ENCODE measurements at regions not wholly inside any gene's neighbourhood (a gene's known extent, or its start where the extent isn't known, plus 50 kb on each side); places are given as distances from the start of the nearest gene placed in this dataset.

- BruUV-seq (replicated peaks), result no TSS peak
- no peak overlapping the region for H3K9ac ChIP-seq (replicated peaks; ENCODE audit: extremely low read depth, insufficient read depth, low read length)
- H3K4me2 ChIP-seq (ENCODE audit: insufficient read depth, low read length), result no peak overlapping the region
- no peak overlapping the region for H3K27ac ChIP-seq (ENCODE audit: insufficient read depth, low read depth, low read length)
- no peak overlapping the region for H2AFZ ChIP-seq (ENCODE audit: low read depth, low read length)
- CTCF ChIA-PET, result no interaction called here
- FAIRE-seq (no peak), DNase-seq (ENCODE audit: low read depth, low spot score) (no peak)
- H3K4me3 ChIP-seq (replicated peaks in 1 of 3; ENCODE audit: insufficient read depth in 1 of 3, low read depth in 1 of 3, low read length in 3 of 3), result no peak overlapping the region
- H3K27me3 ChIP-seq (ENCODE audit: control insufficient read depth in 2 of 2, insufficient read depth in 2 of 2, low read length in 2 of 2), result no peaks in the 10 kb centered on the region
- H3K79me2 ChIP-seq (ENCODE audit: control insufficient read depth, insufficient read depth, low read length), result no peaks in the 10 kb centered on the region
- H3K4me1 ChIP-seq (ENCODE audit: control insufficient read depth, extremely low read depth, insufficient read depth, low read length), result peaks cover 13% of the 10 kb centered on the region
- intact Hi-C loops (cut with micrococcal nuclease) (loop anchor here (5.0 kb wide), 1 partner anchor 44 kb away; no protein-coding TSS in a partner anchor), dilution Hi-C loops (cut with MboI; ENCODE audit: extremely low pct_ligation_motif_present, low sequenced_read_pairs) (no loop called here)
- H3K36me3 ChIP-seq (ENCODE audit: control insufficient read depth in 2 of 2, extremely low read depth in 1 of 2, insufficient read depth in 2 of 2, low read length in 2 of 2), result no peaks in the 10 kb centered on the region
- no peaks in the 10 kb centered on the region for H3K9me1 ChIP-seq (replicated peaks; ENCODE audit: control insufficient read depth, extremely low read depth, insufficient read depth, low read length)
- TF ChIP-seq MAX (IDR thresholded peaks at IDR 0.05; ENCODE audit: insufficient read depth, insufficient read length), result no peak
- POLR2A ChIA-PET, result no interaction called here
- no peaks in the 10 kb centered on the region for H4K20me1 ChIP-seq (replicated peaks; ENCODE audit: control insufficient read depth, extremely low read depth, insufficient read depth, low read length)
- H3K9me3 ChIP-seq (replicated peaks; ENCODE audit: control insufficient read depth, insufficient read depth, low read length), result no peaks in the 10 kb centered on the region
These were observed 127.2 kb upstream of the FRMPD4 start for GRCh38 chrX:12011075-12011474.

GRCh38 chrX:12013211-12013618 lies 125.1 kb upstream of the FRMPD4 start:
- CTCF ChIA-PET, result interaction anchor here (1.0 to 1.9 kb wide), 3 partner anchors 13 to 226 kb away, joined by 3 to 4 read pairs (median 3); no protein-coding TSS in a partner anchor
- Histone ChIP-seq H3K27ac (ENCODE audit: insufficient read depth, low read depth, low read length) (no peak overlapping the region), H3K9me3 (replicated peaks; ENCODE audit: control insufficient read depth, insufficient read depth, low read length) (no peaks in the 10 kb centered on the region), H3K4me3 (replicated peaks in 1 of 3; ENCODE audit: insufficient read depth in 1 of 3, low read depth in 1 of 3, low read length in 3 of 3) (no peak overlapping the region), H3K4me1 (ENCODE audit: control insufficient read depth, extremely low read depth, insufficient read depth, low read length) (peaks cover 3% of the 10 kb centered on the region), H3K4me2 (ENCODE audit: insufficient read depth, low read length) (no peak overlapping the region), H3K36me3 (ENCODE audit: control insufficient read depth in 2 of 2, extremely low read depth in 1 of 2, insufficient read depth in 2 of 2, low read length in 2 of 2) (no peaks in the 10 kb centered on the region), H3K9me1 (replicated peaks; ENCODE audit: control insufficient read depth, extremely low read depth, insufficient read depth, low read length) (no peaks in the 10 kb centered on the region), H3K9ac (replicated peaks; ENCODE audit: extremely low read depth, insufficient read depth, low read length) (no peak overlapping the region), H2AFZ (ENCODE audit: low read depth, low read length) (no peak overlapping the region), H4K20me1 (replicated peaks; ENCODE audit: control insufficient read depth, extremely low read depth, insufficient read depth, low read length) (no peaks in the 10 kb centered on the region), H3K79me2 (ENCODE audit: control insufficient read depth, insufficient read depth, low read length) (no peaks in the 10 kb centered on the region), H3K27me3 (ENCODE audit: control insufficient read depth in 2 of 2, insufficient read depth in 2 of 2, low read length in 2 of 2) (no peaks in the 10 kb centered on the region)
- dilution Hi-C loops (cut with MboI; ENCODE audit: extremely low pct_ligation_motif_present, low sequenced_read_pairs) (no loop called here), intact Hi-C loops (cut with micrococcal nuclease) (loop anchor here (5.0 kb wide), 1 partner anchor 46 kb away; no protein-coding TSS in a partner anchor)
- POLR2A ChIA-PET, result no interaction called here
- DNase-seq (ENCODE audit: low read depth, low spot score), result peak; percentile 27
- no TSS peak for BruUV-seq (replicated peaks)
- TF ChIP-seq POLR2A (IDR thresholded peaks at IDR 0.05; ENCODE audit: low read depth, low read length) (no peak), GATA2 (IDR thresholded peaks at IDR 0.05; ENCODE audit: insufficient read depth, insufficient read length, low read depth, low read length) (peak; percentile 48)
- FAIRE-seq, result peak; percentile 73
